ENCODE measurements at regions not wholly inside any gene's neighbourhood (a gene's known extent, or its start where the extent isn't known, plus 50 kb on each side); places are given as distances from the start of the nearest gene placed in this dataset.

- CTCF ChIA-PET, result no interaction called here
- no peak for TF ChIP-seq CTCF (IDR thresholded peaks at IDR 0.05; ENCODE audit: insufficient read depth, low read depth, low read length)
- POLR2A ChIA-PET, result no interaction called here
- DNase-seq (ENCODE audit: low read depth), result no peak
- no peak overlapping the region for H3K4me3 ChIP-seq (ENCODE audit: low read depth, low read length)
- no peaks in the 10 kb centered on the region for H3K27me3 ChIP-seq (ENCODE audit: control insufficient read depth, insufficient read depth, low read length)
- H3K36me3 ChIP-seq (ENCODE audit: control insufficient read depth, insufficient read depth, low read length), result no peaks in the 10 kb centered on the region
Measured at GRCh38 chr14:97155320-97155719, 358.1 kb downstream of the VRK1 start.

GRCh38 chr14:97155814-97156213 is 358.6 kb downstream of the VRK1 start:
- CTCF ChIA-PET, result no interaction called here

GRCh38 chr14:97156705-97157104 is 359.5 kb downstream of the VRK1 start:
- Histone ChIP-seq H3K27me3 (ENCODE audit: control insufficient read depth, insufficient read depth, low read length) (no peaks in the 10 kb centered on the region), H3K4me3 (ENCODE audit: low read depth, low read length) (no peak overlapping the region), H3K36me3 (ENCODE audit: control insufficient read depth, insufficient read depth, low read length) (no peaks in the 10 kb centered on the region)
- TF ChIP-seq CTCF (IDR thresholded peaks at IDR 0.05; ENCODE audit: insufficient read depth, low read depth, low read length), result no peak
- no peak for DNase-seq (ENCODE audit: low read depth)
- ChIA-PET CTCF (no interaction called here), POLR2A (no interaction called here)

More at GRCh38 chr14:97155814-97156213, 358.6 kb downstream of the VRK1 start:
- Histone ChIP-seq H3K27me3 (ENCODE audit: control insufficient read depth, insufficient read depth, low read length) (no peaks in the 10 kb centered on the region), H3K36me3 (ENCODE audit: control insufficient read depth, insufficient read depth, low read length) (no peaks in the 10 kb centered on the region), H3K4me3 (ENCODE audit: low read depth, low read length) (no peak overlapping the region)
- DNase-seq (ENCODE audit: low read depth), result no peak
- no peak for TF ChIP-seq CTCF (IDR thresholded peaks at IDR 0.05; ENCODE audit: insufficient read depth, low read depth, low read length)
- POLR2A ChIA-PET, result no interaction called here

- H3K4me3 ChIP-seq (ENCODE audit: low read depth, low read length), result no peak overlapping the region
- H3K27me3 ChIP-seq (ENCODE audit: control insufficient read depth, insufficient read depth, low read length), result no peaks in the 10 kb centered on the region
- POLR2A ChIA-PET, result no interaction called here
- TF ChIP-seq CTCF (IDR thresholded peaks at IDR 0.05; ENCODE audit: insufficient read depth, low read depth, low read length), result no peak
- CTCF ChIA-PET, result no interaction called here
- H3K36me3 ChIP-seq (ENCODE audit: control insufficient read depth, insufficient read depth, low read length), result no peaks in the 10 kb centered on the region
- no peak for DNase-seq (ENCODE audit: low read depth)
Measured at GRCh38 chr14:97158102-97158501, 360.9 kb downstream of the VRK1 start.

GRCh38 chr14:97159124-97159523 is 361.9 kb downstream of the VRK1 start:
- H3K27me3 ChIP-seq (ENCODE audit: control insufficient read depth, insufficient read depth, low read length), result no peaks in the 10 kb centered on the region
- H3K4me3 ChIP-seq (ENCODE audit: low read depth, low read length), result no peak overlapping the region
- POLR2A ChIA-PET, result no interaction called here
- no peaks in the 10 kb centered on the region for H3K36me3 ChIP-seq (ENCODE audit: control insufficient read depth, insufficient read depth, low read length)
- DNase-seq (ENCODE audit: low read depth), result no peak
- TF ChIP-seq CTCF (IDR thresholded peaks at IDR 0.05; ENCODE audit: insufficient read depth, low read depth, low read length), result no peak
- CTCF ChIA-PET, result no interaction called here
